ENCODE measurements at regions not wholly inside any gene's neighbourhood (a gene's known extent, or its start where the extent isn't known, plus 50 kb on each side); places are given as distances from the start of the nearest gene placed in this dataset.

- TF ChIP-seq CTCF (IDR thresholded peaks at IDR 0.05; ENCODE audit: poor library complexity): no peak
- no peak for TF ChIP-seq EZH2 (IDR thresholded peaks at IDR 0.05; ENCODE audit: borderline replicate concordance)
- no peak for TF ChIP-seq EZH2phosphoT487 (IDR thresholded peaks at IDR 0.05; ENCODE audit: low read depth, severe bottlenecking, unreplicated experiment)
Measured at GRCh38 chr17:14760719-14761411, 460.0 kb downstream of the HS3ST3B1 start.

All from hepatocyte (in vitro differentiated cells).